ENCODE measurements at regions not wholly inside any gene's neighbourhood (a gene's known extent, or its start where the extent isn't known, plus 50 kb on each side); places are given as distances from the start of the nearest gene placed in this dataset.

GRCh38 chr2:67070826-67071225 is 326.3 kb upstream of the ETAA1 start:
- no peak overlapping the region for H3K4me3 ChIP-seq (ENCODE audit: low read depth in 2 of 2, low read length in 2 of 2)
- no peaks in the 10 kb centered on the region for H3K4me1 ChIP-seq (ENCODE audit: control insufficient read depth, insufficient read depth, low read length)
- H3K9me3 ChIP-seq (ENCODE audit: control insufficient read depth, insufficient read depth, low read depth, low read length) = no peaks in the 10 kb centered on the region
- POLR2A ChIA-PET = no interaction called here
- H3K36me3 ChIP-seq (ENCODE audit: control insufficient read depth, insufficient read depth, low read length) = no peaks in the 10 kb centered on the region
- CTCF ChIA-PET = no interaction called here
- H3K27ac ChIP-seq (ENCODE audit: low read length) = no peak overlapping the region
- H3K27me3 ChIP-seq (ENCODE audit: control insufficient read depth, insufficient read depth, low read length) = no peaks in the 10 kb centered on the region
- TF ChIP-seq SIN3A (IDR thresholded peaks at IDR 0.05; ENCODE audit: borderline replicate concordance, insufficient read depth, low read depth, low read length) (no peak), CTCF (IDR thresholded peaks at IDR 0.05) (no peak), TCF7L2 (IDR thresholded peaks at IDR 0.05; ENCODE audit: low read depth, low read length) (no peak), REST (IDR thresholded peaks at IDR 0.05; ENCODE audit: insufficient read depth in 1 of 2, low read depth in 2 of 2, low read length in 1 of 2) (no peak), POLR2AphosphoS5 (IDR thresholded peaks at IDR 0.05; ENCODE audit: low read depth, low read length) (no peak)
- no TSS peak for BruUV-seq (replicated peaks)
- intact Hi-C loops (cut with micrococcal nuclease; ENCODE audit: unreplicated experiment) (no loop called here), in situ Hi-C loops (cut with HindIII; ENCODE audit: low pct_unique_long_range_greater_than_20kb, low sequenced_read_pairs) (no loop called here)
- DNase-seq (ENCODE audit: low read depth, low spot score) (no peak), ATAC-seq (no peak)

- TF ChIP-seq TCF7L2 (IDR thresholded peaks at IDR 0.05; ENCODE audit: low read depth, low read length) (no peak), CTCF (IDR thresholded peaks at IDR 0.05) (no peak), REST (IDR thresholded peaks at IDR 0.05; ENCODE audit: insufficient read depth in 1 of 2, low read depth in 2 of 2, low read length in 1 of 2) (no peak), POLR2AphosphoS5 (IDR thresholded peaks at IDR 0.05; ENCODE audit: low read depth, low read length) (no peak), SIN3A (IDR thresholded peaks at IDR 0.05; ENCODE audit: borderline replicate concordance, insufficient read depth, low read depth, low read length) (no peak)
- intact Hi-C loops (cut with micrococcal nuclease; ENCODE audit: unreplicated experiment) (no loop called here), in situ Hi-C loops (cut with HindIII; ENCODE audit: low pct_unique_long_range_greater_than_20kb, low sequenced_read_pairs) (no loop called here)
- no peak overlapping the region for H3K27ac ChIP-seq (ENCODE audit: low read length)
- no peaks in the 10 kb centered on the region for H3K9me3 ChIP-seq (ENCODE audit: control insufficient read depth, insufficient read depth, low read depth, low read length)
- H3K36me3 ChIP-seq (ENCODE audit: control insufficient read depth, insufficient read depth, low read length) = no peaks in the 10 kb centered on the region
- ATAC-seq (no peak), DNase-seq (ENCODE audit: low read depth, low spot score) (no peak)
- H3K4me3 ChIP-seq (ENCODE audit: low read depth in 2 of 2, low read length in 2 of 2) = no peak overlapping the region
- CTCF ChIA-PET = no interaction called here
- no peaks in the 10 kb centered on the region for H3K27me3 ChIP-seq (ENCODE audit: control insufficient read depth, insufficient read depth, low read length)
- POLR2A ChIA-PET = no interaction called here
- BruUV-seq (replicated peaks) = no TSS peak
- no peaks in the 10 kb centered on the region for H3K4me1 ChIP-seq (ENCODE audit: control insufficient read depth, insufficient read depth, low read length)
Measured at GRCh38 chr2:67075056-67075455, 322.1 kb upstream of the ETAA1 start.
